Stimulated activated CD4-positive, alpha-beta T cell treated with anti-CD3 and anti-CD28 coated beads, Interleukin-15, amount 100 ng/mL, for 1 hour (primary cell): ENCODE measurements at regions not wholly inside any gene's neighbourhood (a gene's known extent, or its start where the extent isn't known, plus 50 kb on each side); places are given as distances from the start of the nearest gene placed in this dataset.
"Not testable (repeated sequence)": the region's sequence is repeated elsewhere in the genome, so short reads cannot be mapped to it uniquely, and the experiment has no call there.

Experiments used
- DNase-seq, 2 donors: peaks; one replicate each; pipeline ENCODE4 v3.0.0-alpha.2; 2020; ENCODE audit warnings: low read depth in 1 of 2, low spot score in 1 of 2

DNA sequence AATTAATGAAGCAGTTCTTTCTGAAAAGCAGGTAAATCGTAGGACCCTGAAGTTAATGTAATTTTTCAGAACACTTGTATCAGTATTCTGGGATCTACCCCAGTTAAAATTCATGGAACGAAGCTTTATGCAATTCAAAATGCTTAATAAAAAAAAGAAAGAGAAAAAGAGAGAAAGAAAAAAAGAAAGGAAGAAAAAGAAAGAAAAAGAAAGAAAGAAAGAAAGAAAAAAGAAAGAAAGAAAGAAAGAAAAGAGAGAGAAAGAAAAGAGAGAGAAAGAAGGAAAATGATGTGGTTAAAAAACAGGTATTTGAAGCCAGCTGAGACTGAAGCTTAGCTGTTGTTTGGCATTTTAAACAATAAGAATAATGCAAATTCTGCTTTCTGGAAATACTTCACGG is 427.4 kb upstream of the AKR1E2 start:
- DNase-seq, result no peak

DNA sequence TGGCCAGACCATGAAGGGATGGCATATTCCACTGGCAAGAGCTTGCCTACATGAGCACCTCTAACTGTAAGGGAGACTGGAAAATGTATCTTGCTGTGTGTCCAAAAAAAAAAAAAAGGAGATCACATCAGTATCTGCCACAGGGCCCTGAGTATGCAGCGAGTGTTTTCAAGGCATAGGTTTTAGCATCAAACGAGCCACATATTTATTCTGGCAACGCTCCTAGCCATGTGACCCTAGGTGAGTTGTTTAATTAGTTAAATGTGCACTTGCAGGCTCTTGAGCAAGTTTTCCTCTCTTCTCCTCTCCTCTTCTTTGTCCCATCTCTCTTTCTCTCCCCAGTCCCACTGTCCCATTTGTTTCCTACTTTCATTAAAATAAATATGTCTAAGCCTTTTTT is 428.7 kb upstream of the AKR1E2 start:
- DNase-seq, result no peak

DNA sequence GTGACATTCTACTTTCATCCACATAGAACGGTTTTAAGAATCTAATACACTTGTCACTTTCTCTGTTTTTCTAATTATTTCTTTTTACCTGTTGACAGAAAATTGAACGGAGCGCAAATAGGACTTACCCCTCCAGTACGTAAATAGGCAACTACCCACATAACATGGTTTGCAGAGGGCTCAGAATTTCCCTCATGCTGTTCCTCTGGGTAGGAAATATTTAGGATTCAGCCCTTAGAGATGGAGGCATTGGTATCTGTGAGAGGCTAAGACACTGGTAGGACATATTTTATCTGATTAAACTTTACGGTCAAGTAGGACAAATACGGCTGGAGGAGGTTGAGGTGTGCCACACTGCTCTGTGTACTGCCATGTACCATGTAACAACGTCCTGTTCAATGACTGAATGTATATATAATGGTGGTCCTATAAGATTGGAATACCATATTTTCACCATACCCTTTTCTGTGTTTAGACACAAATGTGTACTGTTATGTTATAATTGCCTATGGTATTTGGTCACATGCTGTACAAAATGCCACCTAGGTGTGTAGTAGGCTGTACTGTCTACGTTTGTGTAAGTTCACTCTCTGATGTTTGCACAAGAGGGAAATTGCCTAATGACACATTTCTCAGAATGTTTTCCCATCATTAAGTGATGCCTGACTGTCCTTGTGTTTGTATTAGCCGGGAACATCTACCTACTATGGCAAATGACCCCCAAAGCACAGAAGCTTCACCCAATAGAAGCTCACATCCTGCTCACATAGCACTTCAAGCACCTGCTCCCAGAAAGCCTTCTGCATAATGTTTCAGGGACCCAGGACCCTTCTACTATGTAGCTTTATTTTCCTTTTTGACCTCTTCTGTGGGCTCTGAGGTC is 429.4 kb upstream of the AKR1E2 start:
- DNase-seq, result no peak

DNA sequence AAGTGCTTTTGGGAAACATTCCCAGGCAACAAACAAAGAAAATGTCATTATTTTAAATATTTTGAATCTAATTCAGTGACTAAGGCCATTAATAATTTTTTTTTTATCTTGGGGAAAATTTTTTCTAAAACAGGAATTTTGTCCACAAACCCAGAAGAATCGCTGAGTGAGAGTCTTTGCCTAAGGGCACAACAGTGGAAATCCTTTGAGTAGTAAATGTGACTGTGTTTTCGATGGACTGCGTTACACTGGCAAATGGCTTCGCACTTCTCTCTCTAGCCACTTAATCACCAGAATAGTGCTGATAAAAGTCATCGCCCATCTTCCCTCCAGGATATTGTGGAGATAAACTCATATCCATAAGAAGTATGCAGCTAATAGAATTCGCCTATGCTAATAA is 430.3 kb upstream of the AKR1E2 start:
- DNase-seq, result no peak

DNA sequence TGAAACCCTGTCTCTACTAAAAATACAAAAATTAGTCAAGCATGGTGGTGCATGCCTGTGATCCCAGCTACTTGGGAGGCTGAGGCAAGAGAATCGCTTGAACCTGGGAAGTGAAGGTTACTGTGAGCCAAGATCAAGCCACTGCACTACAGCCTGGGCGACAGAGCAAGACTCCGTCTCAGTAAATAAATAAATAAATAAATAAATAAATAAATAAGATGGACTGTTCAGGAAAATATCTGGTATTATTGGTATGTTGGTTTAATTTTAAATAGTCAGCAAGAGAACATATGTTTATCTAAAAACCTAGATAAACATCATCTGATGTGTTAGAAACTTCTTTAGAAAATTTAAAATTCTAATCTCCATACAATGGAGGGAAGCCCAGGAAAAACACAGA is 431.6 kb upstream of the AKR1E2 start:
- not testable (repeated sequence) for DNase-seq

DNA sequence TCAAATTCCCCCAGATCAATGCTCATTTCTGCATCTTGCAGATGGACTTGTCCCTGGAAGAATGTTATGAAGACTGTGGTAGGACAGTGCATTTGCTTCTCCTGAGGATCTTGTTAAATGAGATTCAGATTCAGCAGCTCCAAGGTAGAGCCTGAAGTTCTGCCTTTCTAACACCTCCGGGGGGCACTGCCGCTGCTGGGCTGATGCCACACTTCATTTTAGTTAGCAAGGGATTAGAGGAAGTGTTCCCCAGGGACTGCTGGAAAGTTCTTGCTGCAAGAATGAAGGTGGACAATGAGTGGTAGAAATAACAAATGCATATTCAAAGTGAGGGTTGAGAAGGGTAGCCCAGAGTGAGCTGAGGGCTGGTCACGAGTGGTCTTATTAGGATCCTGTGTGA is 434.3 kb upstream of the AKR1E2 start:
- DNase-seq, result no peak

DNA sequence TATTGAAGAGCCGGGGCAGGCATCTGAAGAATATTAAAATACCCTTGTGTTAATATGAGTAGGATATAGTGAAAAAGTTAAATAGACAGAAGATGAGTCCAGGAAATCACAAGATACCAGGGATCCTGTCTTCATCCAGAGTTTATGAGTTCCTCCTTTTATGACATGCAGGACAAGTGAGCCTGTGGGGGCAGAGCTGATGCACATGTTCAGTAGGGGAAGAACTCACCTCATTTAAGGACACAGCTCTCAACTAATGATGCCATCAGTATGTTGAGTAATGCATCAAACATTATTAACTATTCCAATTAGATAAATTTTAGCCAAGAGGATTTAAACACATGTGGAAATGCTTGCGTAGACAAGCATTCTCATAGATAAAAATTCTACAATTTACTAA is 435.8 kb upstream of the AKR1E2 start:
- no peak for DNase-seq

DNA sequence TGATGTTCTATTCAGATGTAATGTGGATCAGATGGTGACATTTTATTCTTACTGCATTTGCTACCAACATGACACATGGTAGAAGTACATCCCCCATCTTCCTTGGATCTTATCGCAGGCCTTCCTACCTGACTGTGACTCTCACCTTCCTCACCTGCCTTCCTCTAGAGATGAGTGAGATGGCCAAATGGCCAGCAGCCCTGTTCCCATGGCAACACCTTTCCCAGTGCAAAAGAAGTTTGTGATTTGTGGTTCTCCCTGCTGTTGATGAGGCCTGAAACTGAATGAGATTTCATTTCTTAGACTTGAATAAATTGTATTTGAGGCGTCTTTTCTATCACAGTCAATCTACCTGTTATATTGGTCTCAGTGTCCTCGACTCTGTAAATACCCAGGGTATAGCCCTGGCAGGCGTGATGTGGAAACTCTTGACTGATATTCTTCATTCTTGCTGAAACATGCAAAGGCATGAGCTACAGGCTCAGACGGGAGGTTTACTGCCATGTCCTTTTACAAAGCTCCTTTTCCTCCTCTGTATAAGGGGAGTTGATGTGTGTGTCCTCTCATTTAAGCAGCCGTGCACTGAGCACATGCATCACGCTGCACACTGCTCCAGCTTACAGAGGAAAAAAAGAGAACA is 440.7 kb upstream of the AKR1E2 start:
- DNase-seq, result no peak

DNA sequence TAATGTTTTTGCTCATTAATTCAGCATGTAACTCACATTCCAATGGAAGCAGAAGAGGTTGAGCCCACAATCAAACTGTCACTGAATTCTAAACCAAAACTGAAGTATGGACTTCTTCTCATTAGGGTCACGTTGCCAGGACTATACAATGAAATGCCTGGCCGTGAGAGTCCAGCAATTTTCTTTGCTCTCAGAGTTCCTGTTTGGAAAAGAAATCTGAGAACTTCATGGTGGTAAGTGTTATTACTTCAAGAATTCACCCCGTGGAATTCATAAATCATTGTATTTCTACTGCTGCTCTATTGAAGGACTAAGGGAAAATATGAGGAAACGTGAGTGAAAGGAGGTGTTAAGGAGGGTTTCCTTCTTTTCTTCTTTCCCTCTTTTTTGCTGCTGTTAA is 441.8 kb upstream of the AKR1E2 start:
- no peak for DNase-seq

DNA sequence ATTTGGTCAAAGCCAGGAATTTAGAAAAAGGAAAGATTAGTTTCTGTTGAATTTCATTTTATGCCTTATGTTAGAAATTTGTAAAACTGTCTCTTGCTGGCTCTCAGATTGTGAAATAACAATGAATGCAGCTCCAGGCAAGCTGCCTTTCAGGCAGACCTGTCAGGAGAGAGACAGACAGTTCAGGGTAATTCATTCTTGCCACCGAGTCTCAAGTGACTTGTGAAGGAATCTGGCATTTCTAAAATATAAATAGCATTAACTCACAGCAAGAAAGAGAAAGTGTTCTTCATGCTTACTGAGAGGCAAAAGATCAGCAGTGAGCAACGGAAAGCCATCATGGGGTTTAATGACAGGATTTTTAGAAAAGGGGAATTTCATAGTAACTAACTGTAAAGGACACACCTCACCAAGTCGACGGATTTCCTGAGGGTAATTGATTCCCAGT is 442.3 kb upstream of the AKR1E2 start:
- DNase-seq, result no peak

DNA sequence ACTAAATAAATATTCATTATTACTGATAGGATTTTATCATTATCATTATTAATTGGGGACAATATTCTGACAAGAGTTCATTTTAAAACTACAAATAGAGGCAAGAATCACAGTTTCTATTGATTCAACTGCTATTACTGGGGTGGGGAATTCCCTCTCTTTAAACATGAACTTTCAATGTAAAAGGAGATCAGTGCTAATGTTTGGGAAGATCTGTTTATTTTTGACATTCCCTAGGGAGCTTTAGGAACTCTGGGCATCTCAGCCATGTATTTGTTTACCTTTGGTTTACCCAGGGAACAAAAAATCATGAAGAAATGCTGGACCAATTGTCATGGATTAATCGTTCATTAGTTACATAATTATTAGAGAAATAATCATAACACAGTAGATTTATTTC is 443.2 kb upstream of the AKR1E2 start:
- DNase-seq, result no peak

DNA sequence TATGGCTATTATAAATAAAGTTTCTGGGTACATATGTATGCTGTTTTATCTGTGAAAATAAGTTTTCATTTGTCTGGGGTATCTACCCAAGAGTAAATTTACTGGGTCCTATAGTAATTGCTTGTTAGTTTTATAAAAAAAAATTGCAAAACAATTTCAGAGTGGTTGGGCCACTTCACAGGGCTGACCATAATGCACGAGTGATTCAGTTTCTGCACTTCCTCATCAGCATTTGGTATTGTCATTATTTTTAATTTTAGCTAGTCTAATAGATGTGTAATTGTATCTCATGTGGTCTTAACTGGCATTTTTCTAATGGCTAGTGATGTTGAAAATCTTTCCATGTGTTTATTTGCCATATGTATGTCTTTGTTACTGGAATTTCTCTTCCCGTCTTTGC is 452.4 kb upstream of the AKR1E2 start:
- no peak for DNase-seq

DNA sequence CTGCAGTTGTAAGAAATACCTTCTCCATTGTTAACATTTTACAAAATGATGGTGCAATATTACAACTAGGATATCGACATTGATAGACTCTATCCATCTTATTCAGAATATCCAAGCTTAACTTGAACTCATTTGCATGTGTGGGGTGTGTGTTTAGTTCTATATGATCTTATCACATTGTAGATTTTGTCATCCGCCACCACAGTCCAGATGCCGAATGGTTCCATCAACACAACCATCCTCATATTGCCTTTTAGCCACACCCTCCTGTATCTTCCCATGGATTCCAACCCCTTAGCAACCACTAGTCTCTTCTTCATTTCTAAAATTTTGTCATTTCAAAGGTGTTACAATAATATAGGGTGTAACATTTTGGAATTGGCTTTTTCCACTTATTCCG is 452.9 kb upstream of the AKR1E2 start:
- DNase-seq, result no peak

DNA sequence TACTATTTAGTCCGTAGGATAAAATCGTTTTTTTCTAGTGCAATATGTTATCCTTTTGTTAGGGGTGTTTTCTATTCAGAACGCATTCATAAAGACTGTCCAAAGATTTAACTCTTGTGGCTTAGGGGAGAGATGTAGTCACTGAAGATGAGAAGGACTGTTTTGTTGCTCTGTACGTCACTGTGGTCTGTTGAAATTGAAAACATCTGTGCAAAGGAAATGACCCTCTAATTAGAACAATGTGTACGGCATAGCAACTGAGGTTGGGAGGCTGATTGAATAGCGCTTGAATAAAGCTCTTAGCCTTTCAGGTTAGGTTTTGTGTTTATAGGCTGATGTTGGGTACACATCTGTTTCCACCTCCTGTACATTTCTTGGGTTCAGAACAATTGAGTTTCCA is 453.4 kb upstream of the AKR1E2 start:
- no peak for DNase-seq

DNA sequence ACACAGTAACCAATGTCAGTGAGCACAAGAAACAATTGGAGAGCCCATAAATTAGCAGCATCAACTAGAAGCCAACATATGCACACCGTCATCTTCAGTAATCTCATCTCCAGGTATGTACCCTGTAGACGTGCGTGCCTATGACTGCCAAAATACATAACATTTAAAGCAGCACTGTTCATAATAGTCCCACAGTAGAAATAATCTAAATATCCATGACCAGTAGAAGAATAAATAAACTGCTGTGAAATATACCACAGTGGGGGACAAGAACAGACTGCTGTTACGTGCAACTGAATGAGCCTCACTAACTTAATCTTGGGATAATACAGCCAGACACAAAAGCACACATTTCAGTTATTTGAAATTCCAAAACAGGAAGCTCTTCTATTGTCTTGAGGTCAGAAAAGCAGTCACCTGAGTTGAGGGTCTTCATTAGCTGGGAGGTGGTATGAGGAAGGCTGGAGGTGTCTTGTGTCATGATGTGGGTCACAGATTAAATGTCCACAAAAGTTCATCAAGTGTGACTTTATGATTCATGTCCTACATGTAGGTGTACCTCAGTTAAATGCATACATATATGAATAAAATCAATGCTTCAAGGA is 454.2 kb upstream of the AKR1E2 start:
- no peak for DNase-seq

DNA sequence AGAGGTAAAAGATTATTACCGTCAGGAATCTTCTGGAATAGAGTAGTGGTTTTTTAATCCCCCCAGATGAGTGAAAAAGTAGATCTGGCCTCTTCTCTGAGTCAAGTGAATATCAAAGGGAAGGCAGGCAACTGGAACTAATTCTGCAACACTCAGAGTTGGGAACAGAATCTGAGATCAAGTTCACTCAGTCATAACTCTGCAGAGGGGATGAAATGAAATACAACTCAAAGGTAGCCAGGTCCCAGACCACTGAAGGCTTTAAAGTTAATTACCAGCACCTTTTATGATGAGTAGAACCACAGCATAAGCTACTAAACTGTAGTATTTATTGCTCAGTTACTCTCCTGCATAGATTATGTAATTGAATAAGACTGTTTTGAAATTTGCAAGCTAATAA is 455.6 kb upstream of the AKR1E2 start:
- no peak for DNase-seq

DNA sequence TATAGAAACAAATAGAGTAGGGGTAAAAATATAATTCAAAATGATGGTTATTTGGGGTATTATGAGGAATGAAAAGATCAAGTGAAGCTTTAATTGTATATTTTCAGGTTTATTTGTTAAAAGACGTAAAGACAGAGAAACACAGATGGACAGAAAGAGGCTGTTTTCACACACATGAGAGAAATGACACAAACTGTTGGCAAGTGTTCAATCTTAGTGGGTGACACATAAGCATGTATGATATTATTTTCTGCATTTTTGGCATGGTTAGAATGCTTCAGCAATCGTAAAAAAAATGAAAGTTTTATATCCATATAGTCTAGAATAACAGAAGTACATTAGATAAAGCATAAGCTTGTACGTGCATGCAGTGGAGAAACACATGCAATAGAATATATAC is 464.4 kb upstream of the AKR1E2 start:
- no peak for DNase-seq

DNA sequence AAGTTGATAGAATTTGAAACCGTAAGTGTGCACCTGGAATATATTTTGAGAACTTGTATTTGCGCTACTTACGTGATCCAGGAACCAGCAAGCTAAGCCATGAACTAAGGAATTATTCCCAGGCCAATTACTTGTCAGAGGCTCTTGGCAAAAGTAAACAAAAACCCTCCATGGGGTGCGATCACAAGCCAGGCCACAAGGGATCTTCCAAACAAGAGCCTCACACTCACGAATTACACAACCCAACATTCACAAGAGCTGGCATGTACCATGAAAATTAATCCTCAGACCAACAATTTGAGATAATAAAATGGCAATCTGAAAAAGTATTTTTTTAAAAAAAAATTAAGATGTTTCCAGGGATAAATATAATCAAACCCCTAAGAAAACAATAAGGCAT is 467.0 kb upstream of the AKR1E2 start:
- DNase-seq, result no peak

DNA sequence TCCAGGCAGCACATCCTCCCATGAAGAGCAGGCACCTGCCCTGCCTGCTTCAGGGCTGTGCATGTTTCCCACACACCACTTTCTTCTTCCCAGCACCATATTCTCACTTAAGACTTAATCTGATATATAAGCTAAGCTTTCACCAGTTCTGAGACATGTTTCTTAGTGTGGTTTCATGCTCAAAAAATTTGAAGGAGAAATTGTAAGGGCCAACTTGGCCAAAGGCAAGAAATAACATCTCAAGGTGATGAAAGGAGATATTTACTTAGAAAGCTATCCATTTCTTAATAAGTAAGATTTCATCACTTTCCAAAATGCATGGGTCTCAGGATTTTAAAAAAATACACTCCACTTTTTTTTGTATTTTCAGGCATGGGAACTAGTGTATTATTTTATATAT is 468.1 kb upstream of the AKR1E2 start:
- DNase-seq, result no peak

DNA sequence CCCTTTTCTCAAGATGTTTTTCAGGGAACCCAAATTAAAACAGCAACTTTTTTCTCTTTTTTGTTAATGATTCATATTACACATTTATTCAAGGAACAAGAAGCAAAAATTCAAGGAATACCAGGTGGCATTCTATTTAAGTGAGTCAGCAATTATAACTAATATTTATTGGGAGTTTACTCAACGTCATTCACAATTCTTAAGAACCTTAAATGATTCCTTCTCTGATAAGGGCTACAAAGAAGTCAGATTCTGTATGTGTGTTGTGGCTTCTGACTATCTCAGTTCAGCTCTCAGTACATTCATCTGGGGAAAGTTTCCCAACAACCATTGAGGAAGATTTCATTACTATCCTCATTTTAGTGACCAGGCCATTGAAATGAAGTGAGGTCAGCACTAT is 470.7 kb upstream of the AKR1E2 start:
- DNase-seq, result no peak

DNA sequence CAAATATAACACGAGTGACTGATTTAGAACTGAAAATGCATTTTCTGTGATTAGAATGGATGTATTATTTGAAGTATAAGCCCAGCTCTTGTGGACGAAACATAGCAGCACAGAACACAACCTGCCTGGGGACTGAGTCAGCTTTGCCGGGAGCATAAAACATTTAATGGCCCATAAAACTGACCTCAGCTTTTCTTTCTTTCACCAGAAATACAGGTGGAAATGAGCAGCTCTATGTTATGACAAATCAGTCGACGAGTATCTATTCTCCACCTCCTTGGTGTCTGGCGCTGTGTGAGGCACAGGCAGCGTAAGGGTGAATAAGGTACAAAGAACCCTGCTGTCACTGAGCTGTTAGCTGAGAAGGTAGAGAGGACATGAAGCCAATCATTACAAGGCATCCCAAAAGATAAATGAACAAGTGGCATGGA is 471.6 kb upstream of the AKR1E2 start:
- DNase-seq, result no peak

DNA sequence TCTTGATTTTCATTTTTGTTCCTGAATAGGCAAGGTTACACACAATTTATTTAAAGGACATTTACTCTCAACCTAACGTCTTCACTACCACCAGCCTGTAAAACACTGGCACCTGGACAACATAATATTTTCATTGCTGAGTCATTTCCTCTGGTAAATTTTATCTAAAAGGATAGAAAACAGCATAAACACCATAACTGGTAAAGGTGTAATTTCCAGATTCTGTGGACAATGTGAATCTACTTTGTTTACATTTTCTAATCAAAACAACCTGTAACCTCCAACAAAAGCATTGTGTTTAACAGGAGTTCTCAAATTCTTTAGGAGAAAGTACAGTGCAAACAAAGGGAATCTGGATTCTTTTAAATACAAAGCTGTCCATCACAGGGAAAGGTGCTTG is 472.0 kb upstream of the AKR1E2 start:
- DNase-seq, result no peak
